ENCODE measurements at regions not wholly inside any gene's neighbourhood (a gene's known extent, or its start where the extent isn't known, plus 50 kb on each side); places are given as distances from the start of the nearest gene placed in this dataset.
"Not testable (repeated sequence)": the region's sequence is repeated elsewhere in the genome, so short reads cannot be mapped to it uniquely, and the experiment has no call there.

DNA sequence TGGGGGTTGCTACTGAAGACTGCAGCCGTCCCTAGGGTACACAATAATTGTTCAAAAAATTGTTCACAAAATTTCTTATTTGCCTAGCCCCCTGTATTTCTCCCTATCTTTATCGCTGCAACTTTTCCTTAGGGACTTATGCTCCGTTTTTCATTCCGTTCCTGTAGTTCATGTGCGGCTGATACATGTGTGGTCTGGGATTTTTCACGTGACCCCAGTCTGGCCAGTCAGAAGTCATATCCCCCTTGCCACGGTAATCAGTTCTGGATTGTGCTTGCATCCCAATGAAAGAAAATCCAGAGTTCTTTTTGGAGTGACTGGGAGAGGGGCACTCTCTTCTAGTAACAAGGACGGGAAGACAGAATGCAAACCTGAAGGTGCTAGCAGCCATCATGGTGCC lies 610.7 kb upstream of the C16orf82 start:
- no peak for TF ChIP-seq POLR2A (IDR thresholded peaks at IDR 0.05)
- TF ChIP-seq, protein P1, sequence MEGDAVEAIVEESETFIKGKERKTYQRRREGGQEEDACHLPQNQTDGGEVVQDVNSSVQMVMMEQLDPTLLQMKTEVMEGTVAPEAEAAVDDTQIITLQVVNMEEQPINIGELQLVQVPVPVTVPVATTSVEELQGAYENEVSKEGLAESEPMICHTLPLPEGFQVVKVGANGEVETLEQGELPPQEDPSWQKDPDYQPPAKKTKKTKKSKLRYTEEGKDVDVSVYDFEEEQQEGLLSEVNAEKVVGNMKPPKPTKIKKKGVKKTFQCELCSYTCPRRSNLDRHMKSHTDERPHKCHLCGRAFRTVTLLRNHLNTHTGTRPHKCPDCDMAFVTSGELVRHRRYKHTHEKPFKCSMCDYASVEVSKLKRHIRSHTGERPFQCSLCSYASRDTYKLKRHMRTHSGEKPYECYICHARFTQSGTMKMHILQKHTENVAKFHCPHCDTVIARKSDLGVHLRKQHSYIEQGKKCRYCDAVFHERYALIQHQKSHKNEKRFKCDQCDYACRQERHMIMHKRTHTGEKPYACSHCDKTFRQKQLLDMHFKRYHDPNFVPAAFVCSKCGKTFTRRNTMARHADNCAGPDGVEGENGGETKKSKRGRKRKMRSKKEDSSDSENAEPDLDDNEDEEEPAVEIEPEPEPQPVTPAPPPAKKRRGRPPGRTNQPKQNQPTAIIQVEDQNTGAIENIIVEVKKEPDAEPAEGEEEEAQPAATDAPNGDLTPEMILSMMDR (IDR thresholded peaks at IDR 0.05) = no peak
- H3K27ac ChIP-seq = no peak overlapping the region
- H3K36me3 ChIP-seq = no peaks in the 10 kb centered on the region
- H3K27me3 ChIP-seq = no peaks in the 10 kb centered on the region
- no peaks in the 10 kb centered on the region for H3K9me3 ChIP-seq
- H3K4me3 ChIP-seq = no peak overlapping the region
- no peak for DNase-seq
- no peaks in the 10 kb centered on the region for H3K4me1 ChIP-seq

DNA sequence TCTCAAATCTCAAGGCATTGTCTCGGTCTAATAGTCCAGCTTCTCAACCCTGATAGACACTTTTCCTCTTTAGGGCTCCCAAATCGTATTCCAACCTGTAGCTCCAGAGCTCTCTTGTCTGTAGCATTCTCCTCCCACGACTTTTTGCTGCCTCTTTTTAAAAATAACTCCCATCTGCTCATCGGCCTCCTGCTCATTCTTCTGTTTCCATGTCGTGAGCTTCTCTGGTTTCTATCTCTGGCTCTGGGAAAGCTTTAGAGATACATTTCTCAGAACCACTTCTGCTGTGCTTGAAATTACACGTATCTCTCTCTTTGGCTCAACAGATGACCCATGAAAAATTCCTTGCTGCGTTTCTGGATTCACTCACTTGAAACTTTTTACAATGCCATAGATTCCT lies 609.6 kb upstream of the C16orf82 start:
- Histone ChIP-seq H3K27me3 (no peaks in the 10 kb centered on the region), H3K9me3 (no peaks in the 10 kb centered on the region), H3K36me3 (no peaks in the 10 kb centered on the region), H3K27ac (no peak overlapping the region), H3K4me3 (no peak overlapping the region), H3K4me1 (no peaks in the 10 kb centered on the region)
- no peak for DNase-seq
- TF ChIP-seq, protein P1 (IDR thresholded peaks at IDR 0.05) = no peak
- no peak for TF ChIP-seq POLR2A (IDR thresholded peaks at IDR 0.05)

DNA sequence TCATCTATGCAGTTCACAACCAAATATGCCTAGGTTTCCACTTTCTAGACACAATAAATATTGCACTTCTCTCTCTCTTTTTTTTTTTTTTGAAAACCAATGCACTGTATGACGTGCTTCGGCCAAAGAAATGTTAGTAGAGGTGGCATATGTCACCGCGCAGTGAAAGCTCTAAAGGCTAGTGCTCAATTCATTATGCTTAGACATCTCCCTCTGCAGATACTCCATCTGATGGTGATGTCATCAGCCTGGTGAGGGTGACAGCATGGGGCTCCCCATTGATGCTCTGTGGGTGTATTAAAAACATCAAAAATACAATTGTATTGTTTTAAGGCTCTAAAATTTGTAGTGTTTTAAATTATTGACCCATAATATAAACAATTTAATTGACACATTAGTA lies 608.8 kb upstream of the C16orf82 start:
- Histone ChIP-seq H3K27me3 (no peaks in the 10 kb centered on the region), H3K27ac (no peak overlapping the region), H3K9me3 (no peaks in the 10 kb centered on the region), H3K4me1 (no peaks in the 10 kb centered on the region), H3K4me3 (no peak overlapping the region), H3K36me3 (no peaks in the 10 kb centered on the region)
- no peak for DNase-seq
- no peak for TF ChIP-seq POLR2A (IDR thresholded peaks at IDR 0.05)
- TF ChIP-seq, protein P1 (IDR thresholded peaks at IDR 0.05) = no peak

DNA sequence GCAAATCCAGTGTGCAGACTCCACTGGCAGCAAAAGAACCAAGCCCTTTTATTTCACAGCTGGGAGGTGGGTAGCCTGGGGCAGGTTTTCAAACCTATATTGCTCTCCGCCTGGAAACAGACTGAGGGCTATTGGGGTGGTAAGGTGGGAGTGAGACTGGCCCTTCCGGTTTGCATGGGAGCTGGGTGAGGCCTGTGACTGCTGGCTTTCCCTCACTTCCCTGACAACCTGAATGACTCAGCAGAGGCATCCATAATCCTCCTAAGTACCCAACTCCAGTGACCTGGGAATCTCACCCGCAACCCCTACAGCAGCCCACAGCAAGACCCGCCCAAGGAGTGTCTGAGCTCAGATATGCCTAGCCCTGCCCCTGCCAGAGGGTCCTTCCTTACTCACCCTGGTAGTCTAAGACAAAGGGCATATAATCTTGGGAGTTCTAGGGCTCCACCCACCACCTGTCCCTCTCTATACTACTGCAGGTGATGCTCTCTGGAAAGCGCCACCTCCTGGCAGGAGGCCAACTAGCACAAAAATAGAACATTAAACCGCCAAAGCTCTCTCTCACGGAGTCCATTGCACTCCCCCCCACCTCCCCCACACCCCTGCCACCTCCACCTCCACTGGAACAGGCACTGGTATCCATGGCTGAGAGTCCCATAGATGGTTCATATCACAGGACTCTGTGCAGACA lies 602.0 kb upstream of the C16orf82 start:
- H3K27me3 ChIP-seq = no peaks in the 10 kb centered on the region
- no peak overlapping the region for H3K4me3 ChIP-seq
- no peaks in the 10 kb centered on the region for H3K36me3 ChIP-seq
- H3K9me3 ChIP-seq = no peaks in the 10 kb centered on the region
- no peak for TF ChIP-seq POLR2A (IDR thresholded peaks at IDR 0.05)
- TF ChIP-seq, protein P1 (IDR thresholded peaks at IDR 0.05) = no peak
- no peak overlapping the region for H3K27ac ChIP-seq
- DNase-seq = no peak
- no peaks in the 10 kb centered on the region for H3K4me1 ChIP-seq

DNA sequence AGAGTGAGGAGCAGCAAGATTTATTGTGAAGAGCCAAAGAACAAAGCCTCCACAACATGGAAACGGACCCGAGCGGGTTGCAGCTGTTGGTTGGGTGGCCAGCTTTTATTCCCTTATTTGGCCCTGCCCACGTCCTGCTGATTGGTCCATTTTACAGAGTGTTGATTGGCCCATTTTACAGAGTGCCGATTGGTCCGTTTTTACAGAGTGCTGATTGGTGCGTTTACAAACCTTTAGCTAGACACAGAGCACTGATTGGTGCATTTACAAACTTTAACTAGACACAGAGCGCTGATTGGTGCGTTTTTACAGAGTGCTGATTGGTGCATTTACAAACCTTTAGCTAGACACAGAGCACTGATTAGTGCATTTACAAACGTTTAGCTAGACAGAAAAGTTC lies 592.3 kb upstream of the C16orf82 start:
- not testable (repeated sequence) for H3K9me3 ChIP-seq, DNase-seq, H3K36me3 ChIP-seq, H3K4me3 ChIP-seq, H3K4me1 ChIP-seq, H3K27ac ChIP-seq, H3K27me3 ChIP-seq

DNA sequence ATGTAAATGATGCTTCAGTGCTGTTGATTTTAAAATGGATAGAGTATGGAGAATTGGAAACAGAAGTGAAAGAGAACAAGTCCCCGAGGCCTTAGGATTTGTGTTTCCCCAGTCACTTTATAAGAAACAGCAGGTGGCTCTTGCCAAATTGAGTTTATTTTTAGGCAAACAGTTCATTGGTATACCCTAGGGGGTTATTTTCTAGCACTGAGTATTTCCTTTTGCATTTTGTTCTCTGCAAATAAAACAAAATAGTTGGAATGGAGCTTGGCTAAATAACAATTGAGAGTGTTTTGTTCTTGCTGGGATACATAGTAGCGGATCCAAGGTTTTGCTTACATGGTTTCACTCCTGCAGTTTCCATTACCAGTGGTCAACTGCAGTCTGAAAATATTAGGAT lies 591.1 kb upstream of the C16orf82 start:
- H3K9me3 ChIP-seq = no peaks in the 10 kb centered on the region
- H3K4me1 ChIP-seq = no peaks in the 10 kb centered on the region
- TF ChIP-seq, protein P1 (IDR thresholded peaks at IDR 0.05) = no peak
- no peak for TF ChIP-seq POLR2A (IDR thresholded peaks at IDR 0.05)
- no peak for DNase-seq
- no peaks in the 10 kb centered on the region for H3K36me3 ChIP-seq
- H3K27ac ChIP-seq = no peak overlapping the region
- no peak overlapping the region for H3K4me3 ChIP-seq
- H3K27me3 ChIP-seq = no peaks in the 10 kb centered on the region
